ENCODE measurements at regions not wholly inside any gene's neighbourhood (a gene's known extent, or its start where the extent isn't known, plus 50 kb on each side); places are given as distances from the start of the nearest gene placed in this dataset.

GRCh38 chr11:71078482-71078881 is 173.9 kb downstream of the SHANK2 start:
- Histone ChIP-seq H3K27me3 (ENCODE audit: control insufficient read depth, low read length) (no peaks in the 10 kb centered on the region), H3K9me2 (replicated peaks; ENCODE audit: control insufficient read depth, low read length) (no peaks in the 10 kb centered on the region), H3F3A (ENCODE audit: control insufficient read depth, insufficient read depth) (no peaks in the 10 kb centered on the region), H3K4me3 (ENCODE audit: low read length) (no peak overlapping the region), H4K20me1 (ENCODE audit: control insufficient read depth, insufficient read depth, low read depth, low read length) (no peaks in the 10 kb centered on the region), H3K4me2 (ENCODE audit: low read length) (no peak overlapping the region), H3K9me3 (ENCODE audit: control insufficient read depth, insufficient read depth, low read length) (no peaks in the 10 kb centered on the region), H3K27ac (ENCODE audit: low read depth, low read length) (no peak overlapping the region), H3K36me3 (ENCODE audit: control insufficient read depth, low read length) (no peaks in the 10 kb centered on the region), H3K79me2 (ENCODE audit: control insufficient read depth, low read length) (no peaks in the 10 kb centered on the region), H3K4me1 (ENCODE audit: control insufficient read depth, low read length) (no peaks in the 10 kb centered on the region)
- TF ChIP-seq EZH2phosphoT487 (IDR thresholded peaks at IDR 0.05; ENCODE audit: borderline replicate concordance, low read length) (no peak), CTCF (IDR thresholded peaks at IDR 0.05; ENCODE audit: low read depth, low read length, poor library complexity, severe bottlenecking) (no peak)

- Histone ChIP-seq H3K9me3 (ENCODE audit: control insufficient read depth, insufficient read depth, low read length) (no peaks in the 10 kb centered on the region), H3K79me2 (ENCODE audit: control insufficient read depth, low read length) (no peaks in the 10 kb centered on the region), H3K27me3 (ENCODE audit: control insufficient read depth, low read length) (no peaks in the 10 kb centered on the region)
These were observed 175.7 kb downstream of the SHANK2 start for GRCh38 chr11:71076525-71077304.

GRCh38 chr11:71075871-71076420 is 176.4 kb downstream of the SHANK2 start:
- Histone ChIP-seq H3K27me3 (ENCODE audit: control insufficient read depth, low read length) (no peaks in the 10 kb centered on the region), H3K79me2 (ENCODE audit: control insufficient read depth, low read length) (no peaks in the 10 kb centered on the region), H3K27ac (ENCODE audit: low read depth, low read length) (no peak overlapping the region), H3K9me3 (ENCODE audit: control insufficient read depth, insufficient read depth, low read length) (no peaks in the 10 kb centered on the region), H4K20me1 (ENCODE audit: control insufficient read depth, insufficient read depth, low read depth, low read length) (no peaks in the 10 kb centered on the region), H3K9me2 (replicated peaks; ENCODE audit: control insufficient read depth, low read length) (no peaks in the 10 kb centered on the region), H3K4me1 (ENCODE audit: control insufficient read depth, low read length) (no peaks in the 10 kb centered on the region), H3K4me2 (ENCODE audit: low read length) (no peak overlapping the region), H3K36me3 (ENCODE audit: control insufficient read depth, low read length) (no peaks in the 10 kb centered on the region), H3K4me3 (ENCODE audit: low read length) (no peak overlapping the region), H3F3A (ENCODE audit: control insufficient read depth, insufficient read depth) (no peaks in the 10 kb centered on the region)
- TF ChIP-seq EZH2phosphoT487 (IDR thresholded peaks at IDR 0.05; ENCODE audit: borderline replicate concordance, low read length) (no peak), CTCF (IDR thresholded peaks at IDR 0.05; ENCODE audit: low read depth, low read length, poor library complexity, severe bottlenecking) (no peak)

More at GRCh38 chr11:71076525-71077304, 175.7 kb downstream of the SHANK2 start:
- Histone ChIP-seq H3K4me1 (ENCODE audit: control insufficient read depth, low read length) (no peaks in the 10 kb centered on the region), H3F3A (ENCODE audit: control insufficient read depth, insufficient read depth) (no peaks in the 10 kb centered on the region), H3K36me3 (ENCODE audit: control insufficient read depth, low read length) (no peaks in the 10 kb centered on the region), H3K9me2 (replicated peaks; ENCODE audit: control insufficient read depth, low read length) (no peaks in the 10 kb centered on the region), H3K27ac (ENCODE audit: low read depth, low read length) (no peak overlapping the region), H4K20me1 (ENCODE audit: control insufficient read depth, insufficient read depth, low read depth, low read length) (no peaks in the 10 kb centered on the region), H3K4me3 (ENCODE audit: low read length) (no peak overlapping the region), H3K4me2 (ENCODE audit: low read length) (no peak overlapping the region)
- no peak for TF ChIP-seq EZH2phosphoT487 (IDR thresholded peaks at IDR 0.05; ENCODE audit: borderline replicate concordance, low read length)
- no peak for TF ChIP-seq CTCF (IDR thresholded peaks at IDR 0.05; ENCODE audit: low read depth, low read length, poor library complexity, severe bottlenecking)

Data from DOHH2 (cell line).